Calu3 (cell line): ENCODE measurements at regions not wholly inside any gene's neighbourhood (a gene's known extent, or its start where the extent isn't known, plus 50 kb on each side); places are given as distances from the start of the nearest gene placed in this dataset.

Experiments
- BruUV-seq: library from RNA; stranded (reverse); fragments of 400-500 nt; replicated peaks from 2 replicates; lab custom pipeline; 2021; lab: Mats Ljungman, UMichigan
- CTCF ChIA-PET: fragments of 300-600 bp; sonication (Branson Sonifier 250); formaldehyde crosslinking; loops from one replicate; lab custom pipeline; 2022; ENCODE audit warnings: antibody characterized with exemption; lab: Charles Lee
- DNase-seq: peaks from one replicate; pipeline ENCODE4 v3.0.0; 2022
- H3K27ac Mint-ChIP-seq: one replicate; pipeline ENCODE4 v1.8.0; 2022; ENCODE audit warnings: mixed read lengths; ENCODE audit not compliant: unreplicated experiment
- H3K27me3 Mint-ChIP-seq: one replicate; pipeline ENCODE4 v1.8.0; 2022; ENCODE audit warnings: mixed read lengths; ENCODE audit not compliant: unreplicated experiment
- H3K36me3 Mint-ChIP-seq: one replicate; pipeline ENCODE4 v1.8.0; 2022; ENCODE audit warnings: mild to moderate bottlenecking, moderate library complexity, mixed read lengths; ENCODE audit not compliant: insufficient read depth, unreplicated experiment
- H3K4me1 Mint-ChIP-seq: one replicate; pipeline ENCODE4 v1.8.0; 2022; ENCODE audit warnings: mild to moderate bottlenecking, low read depth, mixed read lengths; ENCODE audit not compliant: unreplicated experiment
- H3K4me3 Mint-ChIP-seq: one replicate; pipeline ENCODE4 v1.8.0; 2022; ENCODE audit warnings: mild to moderate bottlenecking, low read depth, moderate library complexity, mixed read lengths; ENCODE audit not compliant: unreplicated experiment
- H3K9me3 Mint-ChIP-seq: one replicate; pipeline ENCODE4 v1.8.0; 2022; ENCODE audit warnings: low read depth, mixed read lengths; ENCODE audit not compliant: unreplicated experiment
- CTCF ChIP-seq: fragments of 200-600 bp; IDR thresholded peaks from one replicate; pipeline ENCODE4 v1.8.0; 2022; ENCODE audit warnings: antibody characterized with exemption; ENCODE audit not compliant: unreplicated experiment
- intact Hi-C: fragments of 100-400 bp; cut with micrococcal nuclease; formaldehyde crosslinking; loops from one replicate; pipeline ENCODE4 v1.10.0; 2022; ENCODE audit not compliant: unreplicated experiment

- Mint-ChIP-seq H3K4me1 (no peaks in the 10 kb centered on the region), H3K4me3 (no peak overlapping the region), H3K27me3 (no peaks in the 10 kb centered on the region), H3K9me3 (peaks cover 2% of the 10 kb centered on the region), H3K27ac (no peak overlapping the region), H3K36me3 (no peaks in the 10 kb centered on the region)
- BruUV-seq, result no TSS peak
- intact Hi-C loops, result no loop called here
- CTCF ChIA-PET, result no interaction called here
- no peak for TF ChIP-seq CTCF
- no peak for DNase-seq
Observed at GRCh38 chr18:66083078-66083477, 332.3 kb downstream of the CDH7 start.

GRCh38 chr18:66078925-66079800, 328.4 kb downstream of the CDH7 start:
- no TSS peak for BruUV-seq
- TF ChIP-seq CTCF, result no peak
- no peak overlapping the region for H3K27ac Mint-ChIP-seq
- CTCF ChIA-PET, result no interaction called here
- H3K9me3 Mint-ChIP-seq, result peaks cover 13% of the 10 kb centered on the region
- no peaks in the 10 kb centered on the region for H3K4me1 Mint-ChIP-seq
- intact Hi-C loops, result no loop called here
- no peak for DNase-seq
- H3K4me3 Mint-ChIP-seq, result no peak overlapping the region
- H3K27me3 Mint-ChIP-seq, result no peaks in the 10 kb centered on the region
- no peaks in the 10 kb centered on the region for H3K36me3 Mint-ChIP-seq

- no peak for TF ChIP-seq CTCF
- CTCF ChIA-PET, result no interaction called here
- no peaks in the 10 kb centered on the region for H3K27me3 Mint-ChIP-seq
Observed at GRCh38 chr18:66077066-66077465, 326.3 kb downstream of the CDH7 start.

GRCh38 chr18:66066191-66066590, 315.4 kb downstream of the CDH7 start:
- Mint-ChIP-seq H3K36me3 (no peaks in the 10 kb centered on the region), H3K4me1 (no peaks in the 10 kb centered on the region), H3K27ac (no peak overlapping the region), H3K9me3 (peaks cover 4% of the 10 kb centered on the region), H3K4me3 (no peak overlapping the region), H3K27me3 (no peaks in the 10 kb centered on the region)
- CTCF ChIA-PET, result no interaction called here
- TF ChIP-seq CTCF, result no peak
- no peak for DNase-seq
- BruUV-seq, result no TSS peak
- intact Hi-C loops, result no loop called here

More at GRCh38 chr18:66077066-66077465, 326.3 kb downstream of the CDH7 start:
- Mint-ChIP-seq H3K36me3 (no peaks in the 10 kb centered on the region), H3K9me3 (peaks cover 19% of the 10 kb centered on the region), H3K27ac (peak overlapping the region; percentile 25), H3K4me1 (no peaks in the 10 kb centered on the region), H3K4me3 (no peak overlapping the region)
- no peak for DNase-seq
- intact Hi-C loops, result no loop called here
- no TSS peak for BruUV-seq
